Smooth muscle cell (in vitro differentiated cells): ENCODE measurements at regions not wholly inside any gene's neighbourhood (a gene's known extent, or its start where the extent isn't known, plus 50 kb on each side); places are given as distances from the start of the nearest gene placed in this dataset.

Experiments
- DNase-seq: peaks from one replicate; lab custom pipeline; 2025; ENCODE audit not compliant: unreplicated experiment; lab: John Stamatoyannopoulos, UW
- H2AFZ ChIP-seq: fragments of 200-600 bp; sonication (generic); 2 replicates; pipeline ENCODE4 v1.6.0; 2016; ENCODE audit warnings: antibody characterized with exemption, low read depth, mild to moderate bottlenecking
- H3F3A ChIP-seq: fragments of 200-600 bp; sonication (generic); 2 replicates; pipeline ENCODE4 v1.6.0; 2017; ENCODE audit warnings: antibody characterized with exemption, low read depth
- H3K27ac ChIP-seq: fragments of 200-600 bp; sonication (generic); 2 replicates; pipeline ENCODE4 v1.5.1; 2016; ENCODE audit warnings: low read depth, mild to moderate bottlenecking
- H3K27me3 ChIP-seq: fragments of 200-600 bp; sonication (generic); 2 replicates; pipeline ENCODE4 v1.6.1; 2016; ENCODE audit warnings: low read depth, mild to moderate bottlenecking
- H3K36me3 ChIP-seq: fragments of 200-600 bp; sonication (generic); 2 replicates; pipeline ENCODE4 v1.5.1; 2016; ENCODE audit warnings: low read depth
- H3K4me1 ChIP-seq: fragments of 200-600 bp; sonication (generic); 2 replicates; pipeline ENCODE4 v1.5.1; 2016; ENCODE audit warnings: low read depth
- H3K4me2 ChIP-seq: fragments of 200-600 bp; sonication (generic); 2 replicates; pipeline ENCODE4 v1.6.0; 2016; ENCODE audit warnings: mild to moderate bottlenecking
- H3K4me3 ChIP-seq: fragments of 200-600 bp; sonication (generic); 2 replicates; pipeline ENCODE4 v1.5.1; 2016; ENCODE audit warnings: mild to moderate bottlenecking
- H3K79me2 ChIP-seq: fragments of 200-600 bp; sonication (generic); 2 replicates; pipeline ENCODE4 v1.6.0; 2016; ENCODE audit warnings: low read depth, mild to moderate bottlenecking
- H3K9ac ChIP-seq: fragments of 200-600 bp; sonication (generic); 2 replicates; pipeline ENCODE4 v1.6.0; 2016; ENCODE audit warnings: low read depth
- H3K9me3 ChIP-seq: fragments of 200-600 bp; sonication (generic); replicated peaks from 2 replicates; pipeline ENCODE4 v1.5.1; 2016; ENCODE audit warnings: low read depth
- H4K20me1 ChIP-seq: fragments of 200-600 bp; sonication (generic); 2 replicates; pipeline ENCODE4 v1.6.0; 2016; ENCODE audit warnings: low read depth
- CTCF ChIP-seq: fragments of 200-600 bp; sonication (generic); IDR thresholded peaks from 2 replicates; pipeline ENCODE4 v1.5.1; 2017; ENCODE audit warnings: borderline replicate concordance, mild to moderate bottlenecking, antibody characterized with exemption; ENCODE audit not compliant: insufficient read depth, poor library complexity, severe bottlenecking
- WGBS: methylation state at CpG from one replicate; pipeline ENCODE4 v1.1.7; 2016; ENCODE audit warnings: low lambda C conversion rate; 5-methylcytosine and 5-hydroxymethylcytosine counted together

- Histone ChIP-seq H3K36me3 (no peaks in the 10 kb centered on the region), H3K27me3 (no peaks in the 10 kb centered on the region), H3K79me2 (no peaks in the 10 kb centered on the region), H3F3A (no peaks in the 10 kb centered on the region), H4K20me1 (no peaks in the 10 kb centered on the region), H3K9me3 (no peaks in the 10 kb centered on the region), H3K4me3 (no peak overlapping the region), H3K9ac (no peak overlapping the region), H3K4me1 (no peaks in the 10 kb centered on the region), H3K4me2 (no peak overlapping the region), H3K27ac (no peak overlapping the region), H2AFZ (no peak overlapping the region)
- no peak for TF ChIP-seq CTCF
- WGBS = 88% methylated on average over 1 of the region's 1 CpG
- no peak for DNase-seq
Measured at GRCh38 chr9:118034701-118035100, 330.5 kb downstream of the TLR4 start.

- 64% methylated on average over 2 of the region's 2 CpGs for WGBS
- DNase-seq = no peak
- no peak overlapping the region for H2AFZ ChIP-seq
- H3K27me3 ChIP-seq = no peaks in the 10 kb centered on the region
- no peaks in the 10 kb centered on the region for H3K4me1 ChIP-seq
- no peaks in the 10 kb centered on the region for H3K9me3 ChIP-seq
- H3K36me3 ChIP-seq = no peaks in the 10 kb centered on the region
- no peak overlapping the region for H3K4me3 ChIP-seq
- no peaks in the 10 kb centered on the region for H4K20me1 ChIP-seq
- H3K9ac ChIP-seq = no peak overlapping the region
- no peaks in the 10 kb centered on the region for H3F3A ChIP-seq
- H3K79me2 ChIP-seq = no peaks in the 10 kb centered on the region
- H3K4me2 ChIP-seq = no peak overlapping the region
- no peak overlapping the region for H3K27ac ChIP-seq
- no peak for TF ChIP-seq CTCF
Measured at GRCh38 chr9:118038713-118039112, 334.5 kb downstream of the TLR4 start.

- Histone ChIP-seq H3K4me3 (no peak overlapping the region), H3K4me1 (no peaks in the 10 kb centered on the region), H2AFZ (no peak overlapping the region), H3K4me2 (no peak overlapping the region), H3K9me3 (no peaks in the 10 kb centered on the region), H3F3A (no peaks in the 10 kb centered on the region), H3K9ac (no peak overlapping the region), H3K36me3 (no peaks in the 10 kb centered on the region), H3K27me3 (no peaks in the 10 kb centered on the region), H3K79me2 (no peaks in the 10 kb centered on the region), H3K27ac (no peak overlapping the region), H4K20me1 (no peaks in the 10 kb centered on the region)
- 74% methylated on average over 2 of the region's 2 CpGs for WGBS
- TF ChIP-seq CTCF = no peak
- DNase-seq = no peak
Measured at GRCh38 chr9:118058227-118058626, 354.0 kb downstream of the TLR4 start.

- 29% methylated on average over 11 of the region's 11 CpGs for WGBS
- Histone ChIP-seq H2AFZ (no peak overlapping the region), H3K36me3 (no peaks in the 10 kb centered on the region), H4K20me1 (no peaks in the 10 kb centered on the region), H3K9me3 (no peaks in the 10 kb centered on the region), H3K9ac (no peak overlapping the region), H3K4me3 (no peak overlapping the region), H3K27ac (no peak overlapping the region), H3F3A (no peaks in the 10 kb centered on the region), H3K79me2 (no peaks in the 10 kb centered on the region), H3K4me1 (no peaks in the 10 kb centered on the region), H3K4me2 (no peak overlapping the region), H3K27me3 (no peaks in the 10 kb centered on the region)
- no peak for DNase-seq
- no peak for TF ChIP-seq CTCF
Measured at GRCh38 chr9:118059484-118060278, 355.5 kb downstream of the TLR4 start.
